ENCODE measurements at regions not wholly inside any gene's neighbourhood (a gene's known extent, or its start where the extent isn't known, plus 50 kb on each side); places are given as distances from the start of the nearest gene placed in this dataset.

DNA sequence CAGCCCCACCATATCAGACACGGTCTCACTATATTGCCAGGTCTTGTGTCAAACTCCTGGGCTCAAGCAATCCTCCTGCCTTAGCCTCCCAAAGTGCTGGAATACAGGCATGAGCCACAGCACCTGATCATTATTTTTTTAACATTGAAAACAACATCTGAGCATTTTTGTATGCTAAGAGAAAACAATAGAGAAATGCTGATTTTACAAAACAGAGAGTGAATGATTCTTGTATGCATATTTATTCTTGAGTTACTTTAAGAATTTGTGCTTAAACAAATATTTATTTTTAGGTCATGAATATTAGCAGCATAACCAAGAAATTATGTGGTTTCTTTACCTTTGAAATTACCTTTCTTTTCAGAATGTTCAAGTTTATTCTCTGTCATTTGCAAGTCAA, 81.8 kb upstream of the KITLG start:
- no peak overlapping the region for H3K4me3 ChIP-seq
- ATAC-seq, result no peak
- H3K9me3 ChIP-seq, result no peaks in the 10 kb centered on the region
- H3K4me1 ChIP-seq, result peaks cover 0 to 5% (median 4%) of the 10 kb centered on the region in 3 donors
- H3K27ac ChIP-seq, result no peak overlapping the region
- H3K36me3 ChIP-seq, result no peaks in the 10 kb centered on the region
- H3K27me3 ChIP-seq, result no peaks in the 10 kb centered on the region
- 83% methylated on average over 1 of the region's 1 CpG; no CpG with 5 or more reads in 1 of the 2 donors for WGBS, 2 donors (ENCODE audit: low coverage in 1 of 2)
- no peak for TF ChIP-seq POLR2A (IDR thresholded peaks at IDR 0.05)
- TF ChIP-seq POLR2AphosphoS5 (IDR thresholded peaks at IDR 0.05), result no peak
- TF ChIP-seq, protein P1, sequence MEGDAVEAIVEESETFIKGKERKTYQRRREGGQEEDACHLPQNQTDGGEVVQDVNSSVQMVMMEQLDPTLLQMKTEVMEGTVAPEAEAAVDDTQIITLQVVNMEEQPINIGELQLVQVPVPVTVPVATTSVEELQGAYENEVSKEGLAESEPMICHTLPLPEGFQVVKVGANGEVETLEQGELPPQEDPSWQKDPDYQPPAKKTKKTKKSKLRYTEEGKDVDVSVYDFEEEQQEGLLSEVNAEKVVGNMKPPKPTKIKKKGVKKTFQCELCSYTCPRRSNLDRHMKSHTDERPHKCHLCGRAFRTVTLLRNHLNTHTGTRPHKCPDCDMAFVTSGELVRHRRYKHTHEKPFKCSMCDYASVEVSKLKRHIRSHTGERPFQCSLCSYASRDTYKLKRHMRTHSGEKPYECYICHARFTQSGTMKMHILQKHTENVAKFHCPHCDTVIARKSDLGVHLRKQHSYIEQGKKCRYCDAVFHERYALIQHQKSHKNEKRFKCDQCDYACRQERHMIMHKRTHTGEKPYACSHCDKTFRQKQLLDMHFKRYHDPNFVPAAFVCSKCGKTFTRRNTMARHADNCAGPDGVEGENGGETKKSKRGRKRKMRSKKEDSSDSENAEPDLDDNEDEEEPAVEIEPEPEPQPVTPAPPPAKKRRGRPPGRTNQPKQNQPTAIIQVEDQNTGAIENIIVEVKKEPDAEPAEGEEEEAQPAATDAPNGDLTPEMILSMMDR (IDR thresholded peaks at IDR 0.05), result no peak
- TF ChIP-seq EP300 (IDR thresholded peaks at IDR 0.05), result no peak

DNA sequence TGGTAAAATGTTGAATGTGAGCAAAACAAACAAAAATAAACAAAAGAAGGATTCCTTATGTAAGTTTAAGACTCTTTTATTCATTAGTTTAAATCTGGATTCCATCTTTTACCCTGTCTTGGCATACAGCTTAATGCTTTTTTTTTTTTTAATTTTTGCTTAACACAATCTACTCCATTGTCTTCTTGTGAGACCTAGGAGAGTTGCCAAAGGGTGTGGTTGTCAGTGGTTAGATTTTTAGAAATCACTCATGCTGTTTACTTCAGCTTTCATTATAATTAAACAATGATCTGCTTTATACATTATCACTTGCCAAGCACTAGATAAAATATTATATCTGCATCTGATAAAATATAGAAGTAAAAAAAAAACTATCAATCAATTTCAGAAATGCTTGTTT, 77.7 kb upstream of the KITLG start:
- H3K27me3 ChIP-seq, result no peaks in the 10 kb centered on the region
- H3K9me3 ChIP-seq, result no peaks in the 10 kb centered on the region
- no peak overlapping the region for H3K4me3 ChIP-seq
- TF ChIP-seq, protein P1 (IDR thresholded peaks at IDR 0.05), result no peak
- TF ChIP-seq POLR2A (IDR thresholded peaks at IDR 0.05), result no peak
- TF ChIP-seq POLR2AphosphoS5 (IDR thresholded peaks at IDR 0.05), result no peak
- TF ChIP-seq EP300 (IDR thresholded peaks at IDR 0.05), result no peak
- H3K36me3 ChIP-seq, result no peaks in the 10 kb centered on the region
- peaks cover 0 to 5% (median 4%) of the 10 kb centered on the region in 3 donors for H3K4me1 ChIP-seq
- ATAC-seq, result no peak
- no peak overlapping the region for H3K27ac ChIP-seq

DNA sequence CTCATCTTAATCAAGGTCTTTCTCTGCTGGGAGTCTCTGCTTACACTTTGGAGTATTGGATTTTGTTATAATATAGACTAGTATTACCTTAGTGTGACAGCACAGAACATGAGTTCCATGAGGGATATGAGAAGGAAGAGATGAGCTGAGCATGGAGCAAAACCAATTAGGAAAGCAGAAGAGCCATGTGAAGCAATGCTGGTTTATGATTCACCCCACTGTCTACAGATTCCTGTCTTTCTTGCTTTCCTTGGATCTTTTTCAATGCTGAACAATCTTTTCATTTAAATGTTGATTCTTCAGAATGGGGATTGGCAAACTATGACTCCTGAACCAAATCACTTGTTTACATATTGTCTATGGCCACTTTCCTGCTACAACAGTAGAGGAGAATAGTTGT, 70.4 kb upstream of the KITLG start:
- no peaks in the 10 kb centered on the region for H3K36me3 ChIP-seq
- no peaks in the 10 kb centered on the region for H3K27me3 ChIP-seq
- no peak overlapping the region for H3K4me3 ChIP-seq
- H3K9me3 ChIP-seq, result no peaks in the 10 kb centered on the region
- no peak overlapping the region for H3K27ac ChIP-seq
- TF ChIP-seq, protein P1 (IDR thresholded peaks at IDR 0.05), result no peak
- TF ChIP-seq POLR2A (IDR thresholded peaks at IDR 0.05) (no peak), POLR2AphosphoS5 (IDR thresholded peaks at IDR 0.05) (no peak), EP300 (IDR thresholded peaks at IDR 0.05) (no peak)
- no peak for ATAC-seq
- no peaks in the 10 kb centered on the region for H3K4me1 ChIP-seq

DNA sequence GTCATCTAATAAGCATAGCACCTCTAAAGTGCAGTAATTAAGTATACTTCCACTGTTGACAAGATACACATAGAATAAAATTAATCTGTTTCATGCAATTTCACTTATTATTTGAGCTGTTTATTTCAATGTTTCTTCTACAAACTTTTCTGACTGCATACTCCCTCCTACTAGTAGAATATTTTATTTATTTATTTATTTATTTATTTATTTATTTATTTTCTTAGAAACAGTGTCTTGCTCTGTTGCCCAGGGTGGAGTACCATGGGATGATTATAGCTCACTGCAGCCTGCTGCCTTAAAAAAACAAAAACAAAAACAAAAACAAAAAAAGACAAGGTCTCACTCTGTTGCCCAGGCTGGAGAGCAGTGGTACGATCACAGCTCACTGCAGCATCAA, 68.4 kb upstream of the KITLG start:
- TF ChIP-seq EP300 (IDR thresholded peaks at IDR 0.05) (no peak), POLR2A (IDR thresholded peaks at IDR 0.05) (no peak), POLR2AphosphoS5 (IDR thresholded peaks at IDR 0.05) (no peak)
- TF ChIP-seq, protein P1 (IDR thresholded peaks at IDR 0.05), result no peak
- Histone ChIP-seq H3K4me3 (no peak overlapping the region), H3K27me3 (no peaks in the 10 kb centered on the region), H3K36me3 (no peaks in the 10 kb centered on the region), H3K4me1 (no peaks in the 10 kb centered on the region), H3K9me3 (no peaks in the 10 kb centered on the region), H3K27ac (no peak overlapping the region)
- WGBS, 2 donors (ENCODE audit: low coverage in 1 of 2), result 67% methylated on average over 1 of the region's 1 CpG; no CpG with 5 or more reads in 1 of the 2 donors
- no peak for ATAC-seq

DNA sequence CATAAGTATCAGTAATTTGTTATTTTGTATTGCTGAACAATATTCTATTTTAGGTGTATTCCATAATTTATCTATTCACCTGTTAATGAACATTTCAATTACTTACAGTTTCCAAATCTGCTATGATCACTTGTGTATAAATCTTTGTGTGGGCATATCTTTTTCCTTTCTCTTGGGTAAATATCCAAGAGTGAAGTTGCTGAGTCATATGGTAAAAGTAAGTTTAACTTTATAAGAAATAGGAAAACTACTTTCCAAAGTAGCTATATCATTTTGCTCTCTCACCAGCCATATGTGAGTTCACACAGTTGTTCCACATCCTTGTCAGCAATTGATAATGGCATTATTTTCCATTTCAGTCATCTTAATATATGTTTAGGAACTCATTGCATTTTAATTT, 66.6 kb upstream of the KITLG start:
- Histone ChIP-seq H3K4me1 (no peaks in the 10 kb centered on the region), H3K27me3 (no peaks in the 10 kb centered on the region), H3K4me3 (no peak overlapping the region), H3K9me3 (no peaks in the 10 kb centered on the region), H3K36me3 (no peaks in the 10 kb centered on the region), H3K27ac (no peak overlapping the region)
- TF ChIP-seq POLR2AphosphoS5 (IDR thresholded peaks at IDR 0.05) (no peak), EP300 (IDR thresholded peaks at IDR 0.05) (no peak), POLR2A (IDR thresholded peaks at IDR 0.05) (no peak)
- TF ChIP-seq, protein P1 (IDR thresholded peaks at IDR 0.05), result no peak
- no peak for ATAC-seq

All from gastroesophageal sphincter (tissue), 4 donors.